Ascending aorta (tissue), 2 donors: ENCODE measurements at regions not wholly inside any gene's neighbourhood (a gene's known extent, or its start where the extent isn't known, plus 50 kb on each side); places are given as distances from the start of the nearest gene placed in this dataset.

Experiments used
- DNase-seq, 2 donors: peaks; one replicate each; pipeline ENCODE4 v3.0.0-alpha.2; 2019; ENCODE audit warnings: low spot score in 2 of 2
- H3K27ac ChIP-seq, 2 donors: fragments of 200-600 bp; sonication (generic); one replicate each; pipeline ENCODE4 v1.5.1; 2016 to 2017; ENCODE audit warnings: mild to moderate bottlenecking in 1 of 2
- H3K27me3 ChIP-seq: fragments of 200-600 bp; sonication (generic); one replicate; pipeline ENCODE4 v1.5.1; 2017
- H3K36me3 ChIP-seq, 2 donors: fragments of 200-600 bp; sonication (generic); one replicate each; pipeline ENCODE4 v1.5.1; 2016
- H3K4me1 ChIP-seq, 2 donors: fragments of 200-600 bp; sonication (generic); one replicate each; pipeline ENCODE4 v1.5.1; 2016 to 2017; ENCODE audit warnings: mild to moderate bottlenecking in 1 of 2
- H3K4me3 ChIP-seq, 2 donors: fragments of 200-600 bp; sonication (generic); one replicate each; pipeline ENCODE4 v1.5.1; 2016 to 2017; ENCODE audit warnings: mild to moderate bottlenecking in 1 of 2
- H3K9me3 ChIP-seq, 2 donors: fragments of 200-600 bp; sonication (generic); one replicate each; pipeline ENCODE4 v1.5.1; 2016
- CTCF ChIP-seq, 3 experiments: fragments of 200-600 bp in 2 of 3; fragments of 450-650 bp in 1 of 3; sonication (generic) in 2 of 3; IDR thresholded peaks; one replicate each; pipeline ENCODE4 v1.5.1; 2016 to 2019; ENCODE audit warnings: antibody characterized with exemption in 3 of 3, mild to moderate bottlenecking in 1 of 3, moderate library complexity in 1 of 3
- intact Hi-C: fragments of 100-400 bp; cut with DNase I; formaldehyde crosslinking; loops from one replicate; pipeline ENCODE4 v1.15.1; 2023

GRCh38 chr6:47116086-47116485, 74.0 kb upstream of the ADGRF1 start:
- Histone ChIP-seq H3K27ac (no peak overlapping the region), H3K36me3 (no peaks in the 10 kb centered on the region), H3K9me3 (no peaks in the 10 kb centered on the region), H3K4me3 (no peak overlapping the region), H3K4me1 (no peaks in the 10 kb centered on the region), H3K27me3 (no peaks in the 10 kb centered on the region)
- intact Hi-C loops, result no loop called here
- DNase-seq, result no peak
- no peak for TF ChIP-seq CTCF (IDR thresholded peaks at IDR 0.05)

- intact Hi-C loops, result no loop called here
- H3K27ac ChIP-seq, result no peak overlapping the region
Measured at GRCh38 chr6:47114460-47114859, 72.3 kb upstream of the ADGRF1 start.

GRCh38 chr6:47112317-47112716, 70.2 kb upstream of the ADGRF1 start:
- TF ChIP-seq CTCF (IDR thresholded peaks at IDR 0.05), result no peak
- Histone ChIP-seq H3K4me3 (no peak overlapping the region), H3K36me3 (no peaks in the 10 kb centered on the region), H3K4me1 (no peaks in the 10 kb centered on the region), H3K9me3 (no peaks in the 10 kb centered on the region), H3K27me3 (no peaks in the 10 kb centered on the region), H3K27ac (no peak overlapping the region)
- intact Hi-C loops, result no loop called here
- DNase-seq, result no peak

More at GRCh38 chr6:47114460-47114859, 72.3 kb upstream of the ADGRF1 start:
- no peak for TF ChIP-seq CTCF (IDR thresholded peaks at IDR 0.05)
- Histone ChIP-seq H3K9me3 (no peaks in the 10 kb centered on the region), H3K4me1 (no peaks in the 10 kb centered on the region), H3K36me3 (no peaks in the 10 kb centered on the region), H3K27me3 (no peaks in the 10 kb centered on the region), H3K4me3 (no peak overlapping the region)
- DNase-seq, result no peak

- no peak overlapping the region for H3K27ac ChIP-seq
- no peak overlapping the region for H3K4me3 ChIP-seq
- no peaks in the 10 kb centered on the region for H3K27me3 ChIP-seq
- H3K9me3 ChIP-seq, result no peaks in the 10 kb centered on the region
- intact Hi-C loops, result no loop called here
- no peak for TF ChIP-seq CTCF (IDR thresholded peaks at IDR 0.05)
- no peaks in the 10 kb centered on the region for H3K36me3 ChIP-seq
- H3K4me1 ChIP-seq, result no peaks in the 10 kb centered on the region
- DNase-seq, result no peak
Measured at GRCh38 chr6:47111685-47112084, 69.6 kb upstream of the ADGRF1 start.

GRCh38 chr6:47109281-47109680, 67.1 kb upstream of the ADGRF1 start:
- Histone ChIP-seq H3K27ac (no peak overlapping the region), H3K9me3 (no peaks in the 10 kb centered on the region), H3K4me3 (no peak overlapping the region), H3K4me1 (no peaks in the 10 kb centered on the region), H3K36me3 (no peaks in the 10 kb centered on the region), H3K27me3 (no peaks in the 10 kb centered on the region)
- DNase-seq, result no peak
- TF ChIP-seq CTCF (IDR thresholded peaks at IDR 0.05), result no peak
- intact Hi-C loops, result no loop called here

- no peak overlapping the region for H3K4me3 ChIP-seq
- H3K4me1 ChIP-seq, result no peaks in the 10 kb centered on the region
- H3K9me3 ChIP-seq, result no peaks in the 10 kb centered on the region
- no peak for DNase-seq
- TF ChIP-seq CTCF (IDR thresholded peaks at IDR 0.05), result no peak
- intact Hi-C loops, result no loop called here
- H3K27me3 ChIP-seq, result no peaks in the 10 kb centered on the region
- no peaks in the 10 kb centered on the region for H3K36me3 ChIP-seq
- H3K27ac ChIP-seq, result no peak overlapping the region
Measured at GRCh38 chr6:47106721-47107197, 64.6 kb upstream of the ADGRF1 start.
